SK-N-SH (cell line): ENCODE measurements at regions not wholly inside any gene's neighbourhood (a gene's known extent, or its start where the extent isn't known, plus 50 kb on each side); places are given as distances from the start of the nearest gene placed in this dataset.

ENCODE experiments used
- CTCF ChIA-PET: fragments of 300-600, 350-600 bp; formaldehyde crosslinking; extraction: SDS; loops from one replicate; lab custom pipeline; 2021; lab: Yijun Ruan, JAX
- POLR2A ChIA-PET: fragments of 350-600 bp; sonication (Branson Sonifier 250); formaldehyde crosslinking; extraction: SDS; loops from one replicate; lab custom pipeline; 2020; ENCODE audit warnings: antibody characterized with exemption, inconsistent platforms; lab: Yijun Ruan, JAX
- DNase-seq: peaks from one replicate; pipeline ENCODE4 v3.0.0; 2012
- H2AFZ ChIP-seq: fragments of 200-600 bp; sonication (generic); 2 replicates; pipeline ENCODE4 v1.8.1; 2016; ENCODE audit warnings: antibody characterized with exemption, mild to moderate bottlenecking, low read depth
- H3F3A ChIP-seq: fragments of 200-600 bp; sonication (generic); replicated peaks from 2 replicates; pipeline ENCODE3; 2016; ENCODE audit warnings: antibody characterized with exemption, mild to moderate bottlenecking; ENCODE audit not compliant: insufficient read depth
- H3K27ac ChIP-seq, 2 experiments: fragments of 200-500 bp in 1 of 2; fragments of 200-600 bp in 1 of 2; sonication (Bioruptor generic) in 1 of 2; sonication (generic), shearing (Covaris generic) in 1 of 2; 2 replicates each; pipeline versions ENCODE4 v1.5.1 to v1.6.1; 2014 to 2016; ENCODE audit warnings: low read depth in 2 of 2, inconsistent platforms in 1 of 2, low read length in 1 of 2, mild to moderate bottlenecking in 1 of 2, mixed read lengths in 1 of 2
- H3K27me3 ChIP-seq: fragments of 200-600 bp; sonication (generic), shearing (Covaris generic); 2 replicates; pipeline ENCODE4 v1.6.1; 2016; ENCODE audit warnings: mixed run types; ENCODE audit not compliant: insufficient read depth
- H3K36me3 ChIP-seq, 2 experiments: fragments of 200-500 bp in 1 of 2; fragments of 200-600 bp in 1 of 2; sonication (Bioruptor generic) in 1 of 2; sonication (generic) in 1 of 2; replicated peaks in 1 of 2; 2 replicates each; pipeline versions ENCODE3 to v1.5.1; 2014 to 2016; ENCODE audit warnings: low read length in 1 of 2, mild to moderate bottlenecking in 1 of 2; ENCODE audit not compliant: insufficient read depth in 2 of 2, control insufficient read depth in 1 of 2
- H3K4me1 ChIP-seq, 2 experiments: fragments of 200-500 bp in 1 of 2; fragments of 200-600 bp in 1 of 2; sonication (Bioruptor generic) in 1 of 2; sonication (generic), shearing (Covaris generic) in 1 of 2; 2 replicates each; pipeline versions ENCODE4 v1.5.1 to v1.6.1; 2014 to 2016; ENCODE audit warnings: low read depth in 1 of 2, low read length in 1 of 2, mixed run types in 1 of 2; ENCODE audit not compliant: insufficient read depth in 2 of 2, control insufficient read depth in 1 of 2
- H3K4me2 ChIP-seq: fragments of 200-600 bp; sonication (generic), shearing (Covaris generic); 2 replicates; pipeline ENCODE4 v1.6.1; 2017; ENCODE audit warnings: mixed run types
- H3K4me3 ChIP-seq, 2 experiments: fragments of 200-500 bp in 1 of 2; fragments of 200-600 bp in 1 of 2; sonication (Bioruptor generic) in 1 of 2; sonication (generic), shearing (Covaris generic) in 1 of 2; 2 replicates each; pipeline versions ENCODE4 v1.5.1 to v1.8.1; 2014 to 2016; ENCODE audit warnings: low read depth in 2 of 2, inconsistent platforms in 1 of 2, low read length in 1 of 2, mild to moderate bottlenecking in 1 of 2, mixed read lengths in 1 of 2, moderate library complexity in 1 of 2
- H3K79me2 ChIP-seq: fragments of 200-600 bp; sonication (generic); 2 replicates; pipeline ENCODE4 v1.8.1; 2017; ENCODE audit warnings: mild to moderate bottlenecking; ENCODE audit not compliant: insufficient read depth
- H3K9ac ChIP-seq: fragments of 200-600 bp; sonication (generic); 2 replicates; pipeline ENCODE4 v1.6.1; 2017; ENCODE audit warnings: mixed run types
- H3K9me2 ChIP-seq: fragments of 200-600 bp; sonication (generic); 2 replicates; pipeline ENCODE4 v1.6.1; 2017; ENCODE audit warnings: mixed run types
- H3K9me3 ChIP-seq: fragments of 200-600 bp; sonication (generic); 2 replicates; pipeline ENCODE4 v1.6.1; 2017; ENCODE audit warnings: mixed run types, mild to moderate bottlenecking, moderate library complexity
- H4K20me1 ChIP-seq: fragments of 200-600 bp; sonication (generic); 2 replicates; pipeline ENCODE4 v1.6.1; 2017; ENCODE audit warnings: mild to moderate bottlenecking, mixed run types; ENCODE audit not compliant: insufficient read depth
- CHD2 ChIP-seq: fragments of 150-350 bp; IDR thresholded peaks from 2 replicates; pipeline ENCODE4 v1.6.1; 2018; ENCODE audit warnings: low read length; ENCODE audit not compliant: partially characterized antibody
- ELF1 ChIP-seq: IDR thresholded peaks from 2 replicates; pipeline ENCODE4 v1.4.0; 2012
- EZH2phosphoT487 ChIP-seq: fragments of 200-600 bp; sonication (generic); IDR thresholded peaks from 2 replicates; pipeline ENCODE4 v1.6.1; 2017; ENCODE audit warnings: low read depth, mixed run types, mild to moderate bottlenecking, antibody characterized with exemption, moderate library complexity, borderline replicate concordance
- JUND ChIP-seq: IDR thresholded peaks from 2 replicates; pipeline ENCODE4 v1.4.0; 2012
- MXI1 ChIP-seq: IDR thresholded peaks from 2 replicates; pipeline ENCODE4 v1.6.1; 2012; ENCODE audit warnings: mild to moderate bottlenecking, low read depth, low read length, improper control_type of control experiment
- POLR2AphosphoS5 ChIP-seq: IDR thresholded peaks from 2 replicates; pipeline ENCODE4 v1.6.1; 2012; ENCODE audit warnings: low read depth, low read length
- RXRA ChIP-seq: IDR thresholded peaks from 2 replicates; pipeline ENCODE4 v1.4.0; 2012; ENCODE audit warnings: low read depth, mild to moderate bottlenecking, borderline replicate concordance
- SMC3 ChIP-seq: IDR thresholded peaks from 2 replicates; pipeline ENCODE4 v1.6.1; 2012; ENCODE audit warnings: low read depth, low read length, improper control_type of control experiment
- TAF1 ChIP-seq: IDR thresholded peaks from 2 replicates; pipeline ENCODE4 v1.6.1; 2012; ENCODE audit warnings: low read depth, mild to moderate bottlenecking, low read length, moderate library complexity, borderline replicate concordance
- TCF12 ChIP-seq: IDR thresholded peaks from 2 replicates; pipeline ENCODE4 v1.4.0; 2012
- TEAD4 ChIP-seq: IDR thresholded peaks from 2 replicates; pipeline ENCODE4 v1.4.0; 2012; ENCODE audit warnings: mild to moderate bottlenecking, borderline replicate concordance; ENCODE audit not compliant: insufficient read depth
- WGBS: methylation state at CpG from one replicate; pipeline ENCODE4 v1.1.6; 2017; ENCODE audit warnings: low lambda C conversion rate; 5-methylcytosine and 5-hydroxymethylcytosine counted together
- TF ChIP-seq, protein P1 (sequence below): fragments of 150-350 bp; IDR thresholded peaks from 2 replicates; pipeline ENCODE4 v1.6.1; 2016; ENCODE audit warnings: mild to moderate bottlenecking, low read depth, low read length

DNA sequence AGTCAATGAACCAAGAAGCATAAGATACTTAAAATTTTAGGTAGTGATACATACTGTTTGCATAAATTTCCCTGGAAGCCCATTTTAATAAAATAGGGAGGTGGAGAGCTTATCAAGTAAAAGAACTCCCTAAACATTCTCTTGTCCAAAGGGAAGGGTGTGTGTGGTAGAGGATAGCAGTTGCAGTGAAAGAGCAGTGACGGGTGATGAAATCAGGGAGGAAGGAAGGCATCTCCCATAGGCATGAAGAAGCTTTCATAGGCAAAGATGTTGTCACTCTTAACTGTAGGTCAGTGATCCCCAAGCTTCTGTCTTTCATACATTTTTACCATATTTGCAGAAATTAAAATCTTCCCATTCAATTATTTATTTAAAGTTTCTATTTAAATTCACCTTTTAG lies 60.0 kb upstream of the ZNF831 start:
- POLR2A ChIA-PET: no interaction called here
- no peak for TF ChIP-seq RXRA
- TF ChIP-seq POLR2AphosphoS5: no peak
- TF ChIP-seq JUND: no peak
- TF ChIP-seq TAF1: no peak
- TF ChIP-seq TEAD4: no peak
- TF ChIP-seq CHD2: no peak
- no peak for TF ChIP-seq EZH2phosphoT487
- no peak for TF ChIP-seq MXI1
- no peak for TF ChIP-seq ELF1
- TF ChIP-seq, protein P1, sequence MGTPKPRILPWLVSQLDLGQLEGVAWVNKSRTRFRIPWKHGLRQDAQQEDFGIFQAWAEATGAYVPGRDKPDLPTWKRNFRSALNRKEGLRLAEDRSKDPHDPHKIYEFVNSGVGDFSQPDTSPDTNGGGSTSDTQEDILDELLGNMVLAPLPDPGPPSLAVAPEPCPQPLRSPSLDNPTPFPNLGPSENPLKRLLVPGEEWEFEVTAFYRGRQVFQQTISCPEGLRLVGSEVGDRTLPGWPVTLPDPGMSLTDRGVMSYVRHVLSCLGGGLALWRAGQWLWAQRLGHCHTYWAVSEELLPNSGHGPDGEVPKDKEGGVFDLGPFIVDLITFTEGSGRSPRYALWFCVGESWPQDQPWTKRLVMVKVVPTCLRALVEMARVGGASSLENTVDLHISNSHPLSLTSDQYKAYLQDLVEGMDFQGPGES: no peak
- no peaks in the 10 kb centered on the region for H3K79me2 ChIP-seq
- no peak overlapping the region for H2AFZ ChIP-seq
- H3K36me3 ChIP-seq: no peaks in the 10 kb centered on the region
- H3F3A ChIP-seq: no peaks in the 10 kb centered on the region
- H4K20me1 ChIP-seq: no peaks in the 10 kb centered on the region
- CTCF ChIA-PET: interaction anchor here (1.1 kb wide), 1 partner anchor 16 kb away, joined by 4 read pairs; no protein-coding TSS in a partner anchor
- no peaks in the 10 kb centered on the region for H3K27me3 ChIP-seq
- H3K9me3 ChIP-seq: no peaks in the 10 kb centered on the region
- no peak overlapping the region for H3K9ac ChIP-seq
- H3K4me1 ChIP-seq: no peaks in the 10 kb centered on the region; a peak in 1 of 4 replicates
- no peak for DNase-seq
- H3K27ac ChIP-seq: no peak overlapping the region
- H3K9me2 ChIP-seq: no peaks in the 10 kb centered on the region
- WGBS: 21% methylated on average over 1 of the region's 1 CpG
- H3K4me3 ChIP-seq: no peak overlapping the region
- H3K4me2 ChIP-seq: no peak overlapping the region

- WGBS: 29% methylated on average over 4 of the region's 4 CpGs
- Histone ChIP-seq H3K36me3 (no peaks in the 10 kb centered on the region), H3K4me1 (no peaks in the 10 kb centered on the region; a peak in 1 of 4 replicates), H3K9me2 (no peaks in the 10 kb centered on the region), H3K27me3 (no peaks in the 10 kb centered on the region), H3F3A (no peaks in the 10 kb centered on the region), H3K27ac (no peak overlapping the region), H3K9ac (no peak overlapping the region), H3K4me2 (no peak overlapping the region), H3K4me3 (no peak overlapping the region)
- CTCF ChIA-PET: interaction anchor here (1.1 kb wide), 2 partner anchors 9 to 15 kb away, joined by 3 to 4 read pairs; no protein-coding TSS in a partner anchor
- POLR2A ChIA-PET: no interaction called here
- TF ChIP-seq, protein P1: no peak
- TF ChIP-seq SMC3: no peak
- TF ChIP-seq TCF12: no peak
- TF ChIP-seq, all 33 proteins: peak for 0
- DNase-seq: no peak
- H2AFZ ChIP-seq: no peak overlapping the region
- no peaks in the 10 kb centered on the region for H3K79me2 ChIP-seq
- H4K20me1 ChIP-seq: no peaks in the 10 kb centered on the region
- no peaks in the 10 kb centered on the region for H3K9me3 ChIP-seq
Observed at GRCh38 chr20:59102841-59103299, 60.3 kb upstream of the PRELID3B start.
